GM12891 (cell line): ENCODE measurements at regions not wholly inside any gene's neighbourhood (a gene's known extent, or its start where the extent isn't known, plus 50 kb on each side); places are given as distances from the start of the nearest gene placed in this dataset.

Experiments
- DNase-seq: peaks from one replicate; pipeline ENCODE4 v3.0.0; 2011; ENCODE audit warnings: low spot score; ENCODE audit not compliant: insufficient read length
- FAIRE-seq: peaks from 2 replicates; lab custom pipeline; 2011; peaks lifted over from hg19 to GRCh38; lab: Jason Lieb, UNC
- PAX5 ChIP-seq: IDR thresholded peaks from 2 replicates; pipeline ENCODE4 v1.6.1; 2011; ENCODE audit warnings: low read length, moderate library complexity, mild to moderate bottlenecking; ENCODE audit not compliant: insufficient read depth, severe bottlenecking
- POLR2A ChIP-seq: IDR thresholded peaks from 2 replicates; pipeline ENCODE4 v1.6.1; 2011; ENCODE audit warnings: low read depth, low read length, control low read depth
- POLR2AphosphoS5 ChIP-seq: IDR thresholded peaks from 2 replicates; pipeline ENCODE4 v1.6.1; 2011; ENCODE audit warnings: low read depth, low read length, control low read depth
- POU2F2 ChIP-seq: IDR thresholded peaks from 2 replicates; pipeline ENCODE4 v1.6.1; 2011; ENCODE audit warnings: low read depth, mild to moderate bottlenecking, control low read depth, low read length, moderate library complexity
- SPI1 ChIP-seq: IDR thresholded peaks from 2 replicates; pipeline ENCODE4 v1.6.1; 2011; ENCODE audit warnings: low read depth, low read length, control low read depth
- TAF1 ChIP-seq: IDR thresholded peaks from 2 replicates; pipeline ENCODE4 v1.6.1; 2011; ENCODE audit warnings: low read depth, low read length, control low read depth

GRCh38 chr3:70849911-70850699 lies 537.7 kb upstream of the MDFIC2 start:
- FAIRE-seq (no peak), DNase-seq (no peak)
- TF ChIP-seq PAX5 (no peak), TAF1 (no peak), POLR2A (no peak), SPI1 (no peak), POU2F2 (no peak), POLR2AphosphoS5 (no peak)

DNA sequence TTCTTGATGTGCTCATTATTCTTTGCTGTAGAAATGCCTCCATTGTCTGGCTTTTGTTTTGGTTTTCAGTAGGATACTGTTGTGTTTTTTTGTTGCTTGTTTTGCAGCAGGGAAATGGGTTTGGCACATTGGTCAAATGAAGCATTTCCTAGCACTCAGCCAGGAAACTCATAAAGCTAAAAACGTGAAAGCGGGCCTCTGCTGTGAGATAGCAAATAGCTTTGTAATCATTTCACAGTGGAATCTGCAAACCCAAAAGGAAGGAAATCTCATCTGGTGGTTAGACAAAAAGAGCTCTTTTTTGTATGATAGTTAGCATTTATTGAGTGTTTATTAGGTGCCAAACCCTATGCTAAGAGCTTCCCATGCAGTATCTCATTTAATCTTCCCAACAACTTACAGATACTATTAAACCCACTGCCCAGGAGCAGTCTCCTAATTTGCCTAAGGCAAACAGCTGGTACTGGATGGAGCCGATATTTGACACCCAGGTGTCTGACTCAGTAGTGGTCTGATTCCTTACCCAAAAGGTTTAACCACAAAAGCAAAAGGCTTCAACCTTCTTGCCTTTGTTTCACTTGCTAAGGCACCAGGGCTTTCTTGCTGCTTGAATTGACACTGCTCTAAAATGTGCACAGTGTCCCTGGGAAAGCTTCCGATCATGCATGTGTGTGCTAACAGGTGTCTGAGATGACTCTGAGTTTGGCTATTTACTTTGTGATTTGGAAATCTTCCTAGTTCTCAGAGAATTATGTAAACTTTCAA lies 527.9 kb upstream of the MDFIC2 start:
- FAIRE-seq (no peak), DNase-seq (no peak)
- no peak for TF ChIP-seq SPI1
- TF ChIP-seq POU2F2 = no peak
- TF ChIP-seq TAF1 = no peak
- TF ChIP-seq PAX5 = no peak
- no peak for TF ChIP-seq POLR2A
- TF ChIP-seq POLR2AphosphoS5 = no peak

DNA sequence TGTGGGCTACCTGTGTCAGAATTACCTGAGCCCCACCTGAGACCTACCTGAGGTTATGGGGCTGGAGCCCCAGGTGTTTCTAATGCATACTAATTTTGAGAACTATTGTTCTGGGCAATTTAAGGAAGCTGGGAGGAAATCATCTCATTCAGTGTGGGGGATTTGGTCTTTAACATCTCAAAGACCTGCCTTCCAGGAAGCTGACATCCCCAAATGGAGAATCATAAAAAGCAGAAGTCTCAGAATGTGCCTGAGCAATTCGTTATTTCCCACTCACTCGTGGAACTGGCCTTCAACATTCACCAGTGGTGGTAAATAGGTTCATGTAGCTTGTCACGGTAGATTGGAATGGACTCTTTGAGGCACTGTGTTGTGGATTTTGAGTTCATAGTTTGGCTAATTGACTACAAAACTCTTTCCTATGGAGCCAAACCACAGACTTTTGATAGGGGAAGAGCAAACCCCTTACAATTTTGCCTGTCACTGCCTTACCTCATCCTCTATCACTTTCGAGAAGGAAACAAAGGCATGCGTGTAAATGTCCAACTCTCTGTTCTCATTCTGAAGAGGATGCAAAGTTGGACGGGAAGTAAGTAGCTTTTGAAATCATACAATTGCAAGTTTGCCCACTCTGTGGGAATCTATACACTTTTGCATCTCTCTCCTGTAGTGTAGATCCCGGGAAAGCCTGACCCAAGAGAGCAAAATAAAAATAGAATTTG lies 521.0 kb upstream of the MDFIC2 start:
- no peak for DNase-seq
- TF ChIP-seq SPI1 (no peak), POLR2AphosphoS5 (no peak), POLR2A (no peak)
- no peak for FAIRE-seq

GRCh38 chr3:70832834-70833205 lies 520.4 kb upstream of the MDFIC2 start:
- TF ChIP-seq TAF1 (no peak), SPI1 (no peak), POLR2A (no peak), POLR2AphosphoS5 (no peak), POU2F2 (no peak), PAX5 (no peak)
- FAIRE-seq = no peak
- no peak for DNase-seq

- FAIRE-seq (no peak), DNase-seq (no peak)
- no peak for TF ChIP-seq TAF1
- TF ChIP-seq SPI1 = no peak
- TF ChIP-seq PAX5 = no peak
- TF ChIP-seq POU2F2 = no peak
- no peak for TF ChIP-seq POLR2AphosphoS5
- TF ChIP-seq POLR2A = no peak
Observed at GRCh38 chr3:70832089-70832833, 519.8 kb upstream of the MDFIC2 start.

DNA sequence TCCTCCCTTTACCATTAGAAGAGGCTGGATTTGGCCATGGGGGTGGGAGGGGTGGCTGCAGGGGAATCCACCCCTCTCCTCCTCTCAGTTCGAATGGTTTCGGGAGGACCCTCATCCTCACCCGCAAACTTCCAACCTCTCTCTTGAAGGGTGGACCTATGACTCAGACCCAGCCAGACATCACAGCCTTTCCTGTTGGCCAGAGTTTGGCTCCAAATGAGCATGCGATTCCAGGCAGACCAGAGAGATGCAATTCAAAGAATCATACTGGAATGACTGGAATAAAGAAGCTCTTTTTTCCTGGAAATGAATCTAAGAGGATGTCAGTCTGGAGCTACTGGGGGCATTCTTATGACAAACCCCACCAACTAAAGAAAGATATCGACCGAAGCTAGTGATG lies 516.7 kb upstream of the MDFIC2 start:
- no peak for DNase-seq
- TF ChIP-seq POLR2AphosphoS5 (no peak), POU2F2 (no peak), POLR2A (no peak), SPI1 (no peak)
- FAIRE-seq = no peak

DNA sequence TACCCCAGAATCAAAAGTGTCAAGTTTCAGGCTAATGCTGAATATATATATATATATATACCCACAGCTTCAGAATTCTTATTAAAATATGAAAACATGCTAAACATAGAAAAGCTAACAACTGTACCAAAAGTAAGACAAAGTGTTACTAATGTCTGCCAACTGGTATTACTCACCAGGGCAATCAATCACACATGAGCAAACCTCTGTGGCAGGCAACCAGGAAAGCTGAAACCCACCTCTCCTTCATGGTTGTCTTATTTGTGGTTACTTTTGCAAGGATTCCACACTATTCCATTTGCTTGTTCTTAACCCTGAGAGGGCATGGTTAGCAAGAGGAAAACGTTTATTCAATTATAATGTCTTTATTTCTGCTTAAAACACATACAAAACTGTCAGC lies 512.3 kb upstream of the MDFIC2 start:
- FAIRE-seq (no peak), DNase-seq (no peak)
- TF ChIP-seq POU2F2 (no peak), POLR2A (no peak), SPI1 (no peak), TAF1 (no peak), POLR2AphosphoS5 (no peak), PAX5 (no peak)

- TF ChIP-seq POU2F2 (no peak), SPI1 (no peak), POLR2AphosphoS5 (no peak), PAX5 (no peak), POLR2A (no peak), TAF1 (no peak)
- FAIRE-seq (no peak), DNase-seq (no peak)
Observed at GRCh38 chr3:70824078-70824477, 511.6 kb upstream of the MDFIC2 start.
